HG03135 (cell line): ENCODE measurements at regions not wholly inside any gene's neighbourhood (a gene's known extent, or its start where the extent isn't known, plus 50 kb on each side); places are given as distances from the start of the nearest gene placed in this dataset.
"Not testable (repeated sequence)": the region's sequence is repeated elsewhere in the genome, so short reads cannot be mapped to it uniquely, and the experiment has no call there.

Source experiments
- ATAC-seq: cut with Tn5 transposase; IDR thresholded peaks from one replicate; pipeline ENCODE4 v1.9.1; 2021; ENCODE audit warnings: mild to moderate bottlenecking, moderate library complexity; ENCODE audit not compliant: unreplicated experiment

DNA sequence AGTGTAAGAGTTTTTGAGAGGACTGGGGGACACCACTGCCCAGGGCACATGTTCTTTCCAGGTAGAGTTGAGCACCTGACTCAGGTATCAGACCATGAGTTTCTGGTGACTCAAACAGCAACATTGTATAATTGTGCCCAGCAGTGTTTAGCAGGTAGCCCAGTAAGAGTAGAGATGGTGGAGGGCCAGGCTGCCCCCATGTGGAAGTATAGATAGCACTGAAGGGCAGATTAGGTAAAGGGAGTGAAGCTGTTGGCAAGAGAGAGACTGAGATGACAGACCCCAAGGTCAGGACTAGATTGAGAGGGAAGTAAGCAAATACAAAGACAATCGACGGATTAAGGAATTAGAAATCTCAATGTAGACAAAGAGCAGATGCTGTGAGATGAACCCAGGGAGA lies 74.6 kb downstream of the TRIM42 start:
- ATAC-seq = no peak

DNA sequence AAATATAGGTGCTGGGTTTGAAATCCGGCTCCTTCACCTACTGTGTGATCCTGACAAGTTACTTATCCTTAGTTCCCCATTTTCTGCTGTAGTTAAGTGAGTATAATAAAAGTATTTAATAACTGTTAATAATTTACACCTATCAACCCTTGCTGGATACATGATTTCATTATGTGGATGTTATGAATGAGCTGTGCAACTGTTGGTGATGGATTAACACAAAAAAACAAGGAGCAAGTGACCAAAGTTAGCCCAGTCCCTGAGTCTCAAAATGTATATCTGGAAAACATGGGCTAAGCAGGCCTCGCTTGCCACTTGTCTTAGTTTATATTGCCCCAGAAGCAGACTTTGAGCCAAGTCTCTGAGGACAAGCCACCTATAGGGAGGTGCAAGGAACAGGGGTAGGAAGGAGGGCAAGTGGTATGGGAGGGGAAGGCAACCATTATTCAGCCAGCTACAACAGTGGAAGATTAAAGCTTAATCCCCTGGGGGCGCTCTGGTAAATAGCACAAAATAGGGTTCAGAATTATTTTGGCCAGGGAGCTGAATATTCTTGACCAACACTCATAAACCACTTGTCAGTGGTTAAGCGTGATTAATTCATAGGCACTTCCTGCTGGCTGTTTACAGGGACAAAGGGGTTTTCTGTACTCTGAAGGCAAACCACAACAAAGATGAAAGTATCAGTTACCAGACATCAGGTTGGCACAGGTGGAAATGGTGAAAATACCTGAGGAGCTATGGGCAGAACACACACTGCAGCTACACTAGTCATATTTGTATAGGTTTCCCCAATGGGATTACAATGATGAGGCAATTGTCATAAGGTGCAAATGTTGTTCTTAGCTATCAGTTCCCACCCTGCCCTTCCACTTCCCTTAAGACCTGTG lies 76.2 kb downstream of the TRIM42 start:
- ATAC-seq = peak; percentile 49

DNA sequence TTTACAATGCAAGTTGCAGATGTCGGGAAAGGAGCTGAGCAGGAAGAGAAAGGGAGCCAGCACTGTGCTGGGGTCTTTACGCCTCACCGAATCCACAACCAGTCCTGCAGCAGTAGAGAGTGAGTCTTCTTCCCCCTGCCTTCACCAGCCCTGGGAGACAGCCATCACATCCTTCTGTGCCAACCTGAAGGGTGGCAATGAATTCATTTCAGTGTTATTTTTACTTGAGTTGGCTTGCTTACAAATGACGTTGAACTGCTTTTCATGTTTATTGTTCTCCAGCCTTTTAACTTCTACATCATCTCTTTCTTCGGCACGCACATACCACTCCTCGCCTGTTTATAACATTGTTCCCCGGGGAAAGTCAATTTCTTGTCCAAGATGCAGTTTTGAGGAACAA lies 77.1 kb downstream of the TRIM42 start:
- ATAC-seq = no peak

DNA sequence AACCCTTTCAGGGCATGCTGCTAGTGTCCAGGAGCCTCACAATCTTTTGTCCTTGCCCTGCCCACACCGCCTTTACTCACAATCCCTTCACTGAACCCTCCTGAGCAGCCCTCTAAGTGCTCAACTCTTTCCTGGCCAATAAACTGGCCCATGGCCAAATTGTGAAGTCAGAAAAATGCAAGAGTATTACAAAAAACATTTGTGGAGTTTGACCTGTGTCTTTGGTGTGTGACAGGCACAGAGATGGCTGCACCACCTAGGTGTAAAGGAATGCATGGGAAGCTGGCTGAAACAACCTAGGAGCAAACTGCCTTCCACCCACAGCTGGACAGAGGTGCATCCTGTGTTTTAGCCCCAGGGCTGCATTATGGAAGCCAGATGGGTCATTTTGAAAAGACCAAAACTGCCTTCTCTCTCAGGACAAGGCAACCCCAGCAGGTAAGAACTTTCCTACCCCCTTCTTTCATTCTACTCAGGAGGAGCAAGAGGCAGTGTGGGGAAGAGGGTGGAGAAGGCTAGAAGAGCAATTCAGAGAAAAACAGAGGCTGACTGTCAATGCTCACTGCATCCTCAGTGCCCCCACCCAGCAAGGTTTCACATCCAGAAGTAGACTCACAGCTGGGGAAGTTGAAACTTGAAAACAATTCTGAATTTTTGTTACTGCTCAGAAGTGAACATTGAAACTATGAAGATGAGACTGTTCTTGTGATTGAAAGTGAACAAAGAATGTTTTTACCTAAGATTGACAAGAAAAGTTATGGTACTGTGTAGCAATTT lies 78.6 kb downstream of the TRIM42 start:
- peak; percentile 73 for ATAC-seq

DNA sequence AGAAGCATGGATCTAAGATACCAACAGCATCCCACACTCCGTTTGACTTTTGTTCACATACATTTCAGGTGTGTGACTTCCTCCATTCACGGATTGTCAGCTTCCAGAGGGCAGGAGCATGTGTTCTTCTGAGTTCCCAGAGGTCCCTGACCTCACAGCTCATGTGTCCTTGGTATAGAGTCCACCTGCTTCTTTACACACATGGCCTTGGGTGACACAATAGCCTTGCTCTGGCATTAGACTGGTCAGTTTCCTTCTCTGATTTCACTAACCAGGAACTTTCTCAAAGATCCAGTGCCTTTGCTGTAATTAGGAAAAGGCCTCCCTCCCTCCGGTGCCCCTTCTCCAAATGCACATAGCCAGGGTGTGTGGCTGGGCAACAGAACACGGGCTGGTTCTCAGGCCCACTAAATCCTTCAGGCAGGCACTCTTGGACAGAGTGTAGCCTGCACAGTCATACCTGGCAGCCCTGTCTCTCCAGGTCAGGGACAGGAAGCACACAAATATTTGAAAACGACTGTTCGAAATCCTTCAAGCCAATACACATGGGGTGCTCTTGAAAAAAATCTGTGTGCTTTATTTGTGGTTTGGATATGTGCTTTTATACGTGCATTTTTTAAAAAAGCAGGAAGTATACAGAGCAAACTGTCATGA lies 81.1 kb downstream of the TRIM42 start:
- ATAC-seq = no peak

DNA sequence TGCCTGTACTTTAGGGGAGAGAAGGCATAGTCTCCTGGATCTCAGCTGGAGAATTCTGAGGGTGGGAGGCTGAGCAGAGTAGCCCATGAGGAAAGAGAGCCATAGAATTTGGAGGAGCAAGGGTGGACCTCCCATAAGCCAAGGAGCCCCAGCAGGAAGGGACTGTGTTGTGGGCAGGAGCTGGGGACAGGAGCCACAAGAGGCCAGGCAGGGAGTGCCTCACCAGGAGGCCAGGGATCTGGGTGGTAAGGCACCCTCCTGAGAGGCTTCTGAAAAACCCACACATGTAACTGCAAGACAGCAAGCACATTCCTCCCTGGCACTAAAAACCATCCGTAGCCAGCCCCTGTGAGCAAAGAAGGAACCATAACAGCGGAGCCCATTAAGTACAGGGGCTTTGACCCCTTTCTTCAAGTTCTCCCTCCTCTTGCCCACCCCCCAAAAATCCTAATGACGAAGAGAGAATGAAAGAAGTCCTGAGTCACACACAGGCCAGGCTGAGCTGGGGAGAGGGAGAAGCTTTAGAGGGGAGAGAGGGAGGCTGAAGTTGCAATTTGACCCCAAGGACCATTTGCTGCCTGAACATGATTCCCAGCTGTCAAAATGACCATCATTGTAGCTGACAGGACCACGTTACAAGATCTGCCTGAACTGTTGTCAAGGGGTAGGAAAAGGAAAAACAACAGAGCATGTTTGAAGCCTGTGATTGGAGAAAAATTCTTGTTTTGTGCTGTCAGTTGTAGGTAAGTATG lies 82.6 kb downstream of the TRIM42 start:
- no peak for ATAC-seq

DNA sequence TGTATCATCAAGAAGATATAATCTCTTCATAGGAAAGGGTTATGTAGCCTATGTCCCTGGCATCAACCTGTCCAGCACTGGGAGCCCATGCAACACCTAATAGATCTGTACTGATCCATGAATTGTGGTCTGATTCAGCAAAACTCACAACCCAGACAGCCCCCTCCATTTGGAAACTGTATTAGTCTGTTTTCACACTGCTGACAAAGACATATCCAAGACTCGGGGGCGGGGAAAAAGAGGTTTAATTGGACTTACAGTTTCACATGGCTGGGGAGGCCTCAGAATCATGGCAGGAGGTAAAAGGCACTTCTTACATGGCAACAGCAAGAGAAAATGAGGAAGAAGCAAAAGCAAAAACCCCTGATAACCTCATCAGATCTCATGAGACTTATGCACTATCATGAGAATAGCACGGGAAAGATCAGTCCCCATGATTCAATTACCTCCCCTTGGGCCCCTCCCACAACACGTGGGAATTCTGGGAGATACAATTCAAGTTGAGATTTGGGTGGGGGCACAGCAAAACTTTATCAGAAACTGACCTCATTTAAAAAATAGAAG lies 83.3 kb downstream of the TRIM42 start:
- no peak for ATAC-seq

DNA sequence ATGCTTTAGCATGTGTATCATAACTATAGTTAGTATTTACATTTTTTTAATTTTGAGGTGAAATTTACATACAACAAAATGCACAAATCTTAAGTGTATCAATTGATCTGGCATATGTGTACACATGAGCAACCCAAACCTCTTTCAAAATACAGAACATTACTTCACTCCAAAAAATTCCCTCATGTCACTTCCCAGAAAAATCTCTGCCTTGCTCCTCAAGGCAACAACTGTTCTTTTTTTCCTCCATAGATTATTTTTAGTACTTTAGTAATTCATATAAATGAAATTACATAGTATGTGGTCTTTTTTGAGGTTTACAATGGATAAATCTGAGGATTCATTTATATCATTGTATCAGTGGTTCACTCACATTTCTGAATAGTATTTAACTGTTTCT lies 84.9 kb downstream of the TRIM42 start:
- no peak for ATAC-seq

DNA sequence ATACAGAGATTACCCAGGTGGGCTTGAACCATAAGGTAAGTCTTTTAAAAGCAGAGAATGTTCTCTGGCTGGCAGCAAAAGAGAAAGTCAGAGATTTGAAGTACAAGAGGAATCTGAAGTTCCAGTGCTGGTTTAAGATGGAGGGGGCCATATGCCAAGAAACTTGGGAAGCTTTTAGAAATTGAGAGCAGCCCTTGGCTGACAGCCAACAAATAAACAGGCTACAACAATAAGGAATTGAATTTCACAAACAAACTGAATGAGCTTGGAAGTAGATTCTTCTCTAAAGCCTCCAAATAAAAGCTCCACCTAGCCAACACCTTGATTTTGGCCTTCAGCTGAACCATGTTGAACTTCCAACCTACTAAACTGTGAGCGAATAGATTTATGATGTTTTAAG lies 85.7 kb downstream of the TRIM42 start:
- no peak for ATAC-seq

DNA sequence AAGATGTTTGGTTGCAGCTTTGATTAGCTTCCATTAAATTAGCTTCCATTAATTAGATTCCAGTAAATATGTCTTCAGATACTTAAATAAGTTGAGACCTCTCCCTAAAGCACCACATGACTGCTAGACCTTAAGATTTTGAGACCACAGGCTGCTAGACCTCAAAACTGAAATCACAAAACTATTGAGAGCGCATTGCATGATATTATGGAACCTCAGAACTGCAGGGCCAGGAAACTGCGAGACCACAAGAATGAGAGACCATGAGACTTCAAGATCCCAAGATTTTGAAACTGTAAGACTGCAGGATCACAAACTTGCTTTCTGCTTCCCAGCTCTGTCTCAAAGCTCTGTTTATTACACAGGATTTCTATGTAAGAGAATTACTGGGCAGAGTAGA lies 87.4 kb downstream of the TRIM42 start:
- ATAC-seq = no peak

DNA sequence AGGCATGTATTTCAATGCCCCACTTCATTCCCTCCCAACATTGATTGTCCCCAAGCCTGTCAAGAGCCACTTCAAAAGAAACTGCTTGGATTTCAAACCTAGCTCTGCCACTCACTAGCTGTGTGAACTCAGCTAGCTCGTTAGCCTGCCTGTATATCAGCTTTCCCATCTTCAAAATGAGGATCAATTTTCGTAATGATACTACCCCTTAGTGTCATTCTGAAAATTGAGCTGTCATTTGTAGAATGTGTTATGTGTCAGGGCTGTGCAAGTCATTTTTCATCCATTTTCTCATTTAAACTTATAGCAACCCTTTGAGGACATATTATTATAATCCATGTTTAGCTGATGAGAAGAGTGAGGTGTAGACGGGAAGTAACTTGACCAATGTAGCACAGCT lies 88.6 kb downstream of the TRIM42 start:
- ATAC-seq = no peak

DNA sequence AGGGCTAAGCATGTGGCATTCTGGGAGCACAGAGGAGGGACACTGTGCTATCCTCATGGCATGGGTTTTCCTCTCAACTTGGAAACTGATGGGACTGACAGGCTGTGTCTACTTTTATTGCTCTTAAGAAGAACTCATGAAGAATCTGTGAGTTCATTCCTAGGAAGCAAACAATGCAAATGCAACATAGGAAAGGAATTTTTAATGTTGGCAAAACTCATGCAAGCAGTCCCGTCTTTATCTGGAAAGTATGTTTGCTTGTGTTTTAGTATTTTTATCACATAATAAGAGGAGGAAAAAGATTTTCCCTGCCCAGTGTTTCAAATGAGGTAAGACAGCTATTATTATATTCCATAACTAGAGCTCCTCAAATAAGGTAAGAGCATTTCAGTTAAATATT lies 89.7 kb downstream of the TRIM42 start:
- ATAC-seq = no peak

DNA sequence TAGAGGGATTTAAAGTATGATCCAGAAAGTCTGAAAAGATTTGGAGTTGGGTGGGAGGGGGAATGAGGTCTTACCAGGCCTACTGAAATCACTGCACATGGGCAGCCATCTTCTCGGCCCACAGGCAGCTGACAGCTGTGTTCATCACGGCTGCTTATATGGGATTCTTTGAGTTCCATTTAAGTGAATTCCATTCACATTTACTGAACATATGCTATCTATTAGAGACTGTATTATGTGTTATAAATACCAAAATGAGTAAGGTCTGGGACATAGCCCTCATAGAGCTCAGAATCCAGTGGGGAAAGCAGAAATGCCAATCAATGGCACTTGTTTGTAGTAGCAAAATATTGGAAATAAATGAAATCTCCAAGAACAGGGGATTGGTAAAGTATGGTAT lies 91.1 kb downstream of the TRIM42 start:
- ATAC-seq = no peak

DNA sequence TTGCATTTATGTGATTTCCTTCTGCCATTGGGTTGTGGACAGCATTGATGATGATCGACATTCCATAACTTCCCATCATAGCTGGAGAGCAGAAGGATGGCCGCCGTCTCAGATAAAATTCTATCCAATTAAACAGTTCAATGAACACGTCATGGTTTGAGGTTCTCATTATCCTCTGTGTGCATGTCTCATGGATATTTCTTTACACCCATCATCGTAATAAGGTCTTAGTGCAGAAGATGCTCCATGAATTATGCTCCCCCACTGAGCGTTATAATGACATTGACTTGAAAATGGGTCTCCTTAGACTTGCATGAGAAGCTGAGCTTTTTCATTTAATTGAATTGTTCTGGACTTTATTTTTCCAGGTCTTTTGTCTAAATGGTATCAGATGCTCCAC lies 92.1 kb downstream of the TRIM42 start:
- ATAC-seq = no peak

DNA sequence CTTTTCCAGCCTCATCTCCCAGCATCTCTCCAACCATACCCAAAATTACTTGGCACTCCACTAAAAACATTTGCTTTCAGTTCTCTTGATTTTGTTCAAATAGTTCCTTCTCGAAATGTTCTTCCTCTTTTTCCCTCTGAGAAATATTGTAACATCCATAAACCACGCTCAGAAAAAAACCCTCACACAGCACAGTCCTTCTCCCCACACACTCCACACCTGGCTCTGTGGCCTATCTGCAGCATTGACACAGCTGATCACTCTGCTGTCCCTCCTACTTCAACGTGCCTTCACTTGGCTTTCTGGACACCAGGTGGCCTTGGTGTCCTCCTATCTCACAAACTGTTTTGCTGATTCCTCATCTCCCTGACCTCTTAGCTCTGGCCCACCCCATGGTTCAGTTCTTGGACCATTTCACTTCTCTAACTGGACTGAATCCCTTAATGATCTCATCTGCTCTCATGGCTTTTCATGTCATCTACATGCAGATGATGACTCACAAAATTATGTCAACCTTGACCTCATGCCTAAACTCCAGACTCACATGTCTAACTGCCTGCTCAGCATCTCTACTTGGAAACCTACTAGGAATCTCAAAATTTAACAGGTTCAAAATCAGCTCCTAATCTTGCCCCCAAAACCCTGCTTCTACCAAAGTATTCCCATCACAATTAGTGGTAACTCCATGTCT lies 93.3 kb downstream of the TRIM42 start:
- ATAC-seq = no peak

DNA sequence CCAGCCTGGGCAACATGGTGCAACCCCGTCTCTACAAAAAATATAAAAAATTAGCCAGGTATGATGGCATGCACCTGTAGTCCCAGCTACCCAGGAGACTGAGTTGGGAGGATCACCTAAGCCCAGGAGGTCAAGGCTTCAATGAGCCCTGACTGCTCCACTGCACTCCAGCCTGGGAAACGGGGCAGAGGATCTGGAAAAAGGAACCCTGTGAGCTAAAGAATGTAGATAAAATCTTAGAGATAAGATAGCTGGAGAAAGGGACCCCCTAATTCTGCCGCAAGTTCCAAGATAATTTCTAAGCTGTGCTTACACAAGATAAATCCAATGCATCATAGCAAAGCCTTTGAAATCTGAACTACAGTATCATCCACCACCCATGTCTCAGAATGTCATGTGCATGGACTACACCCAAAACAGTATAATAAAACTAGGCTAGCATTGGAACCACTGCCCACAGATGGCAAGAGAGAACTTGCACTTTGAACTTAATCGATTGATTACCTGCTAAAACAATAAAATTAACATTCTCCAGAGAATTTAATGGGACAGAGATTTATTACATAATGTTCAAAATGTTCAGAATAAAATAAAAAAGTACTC lies 99.9 kb downstream of the TRIM42 start:
- no peak for ATAC-seq

DNA sequence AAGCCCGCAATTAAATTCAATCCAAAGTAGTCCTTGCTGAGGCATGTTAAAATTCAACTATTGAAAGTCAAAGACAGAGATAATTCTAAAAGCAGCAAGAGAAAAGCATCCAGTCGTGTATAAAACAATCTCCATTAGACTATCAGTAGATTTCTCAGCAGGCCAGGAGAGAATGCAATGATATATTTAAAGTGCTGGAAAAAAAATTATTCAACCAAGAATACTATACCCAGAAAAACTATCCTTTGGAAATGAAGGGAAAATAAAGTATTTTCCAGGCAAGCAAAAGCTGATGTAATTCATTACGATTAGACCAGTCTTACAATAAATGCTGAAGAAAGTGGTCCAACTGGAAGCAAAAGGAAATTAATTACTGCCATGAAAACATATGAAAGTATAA lies 113.5 kb downstream of the TRIM42 start:
- no peak for ATAC-seq

DNA sequence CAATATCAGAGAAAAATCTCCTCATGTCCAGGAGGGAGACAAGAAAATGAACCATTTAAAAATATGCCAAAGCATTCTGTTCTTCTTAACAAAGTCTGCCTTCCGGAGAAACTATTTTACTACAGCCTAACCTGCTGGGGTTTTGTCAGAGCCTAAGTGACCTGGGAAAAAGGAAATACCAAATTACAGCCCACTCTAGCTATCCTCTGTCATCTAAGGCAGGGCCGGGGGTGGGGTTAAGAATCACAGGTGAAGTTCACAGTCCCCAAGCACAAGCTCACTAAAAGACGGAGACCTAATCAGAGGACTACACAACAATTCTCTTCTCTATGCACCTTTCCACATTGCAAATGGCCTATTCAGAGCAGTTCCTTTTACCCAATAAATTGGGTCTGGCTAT lies 116.6 kb downstream of the TRIM42 start:
- no peak for ATAC-seq

DNA sequence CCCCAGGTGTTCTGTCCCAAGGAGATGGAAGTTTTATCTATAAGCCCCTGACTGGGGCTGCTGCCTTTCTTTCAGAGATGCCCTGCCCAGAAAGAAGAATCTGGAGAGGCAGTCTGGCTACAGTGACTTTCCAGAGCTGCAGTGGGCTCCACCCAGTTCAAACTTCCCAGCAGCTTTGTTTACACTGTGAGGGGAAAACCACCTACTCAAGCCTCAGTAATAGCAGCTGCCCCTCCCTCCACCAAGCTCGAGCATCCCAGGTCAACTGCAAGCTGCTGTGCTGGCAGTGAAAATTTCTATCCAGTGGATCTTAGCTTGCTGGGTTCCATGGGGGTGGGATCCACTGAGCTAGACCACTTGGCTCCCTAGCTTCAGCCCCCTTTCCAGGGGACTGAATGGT lies 125.0 kb downstream of the TRIM42 start:
- not testable (repeated sequence) for ATAC-seq

DNA sequence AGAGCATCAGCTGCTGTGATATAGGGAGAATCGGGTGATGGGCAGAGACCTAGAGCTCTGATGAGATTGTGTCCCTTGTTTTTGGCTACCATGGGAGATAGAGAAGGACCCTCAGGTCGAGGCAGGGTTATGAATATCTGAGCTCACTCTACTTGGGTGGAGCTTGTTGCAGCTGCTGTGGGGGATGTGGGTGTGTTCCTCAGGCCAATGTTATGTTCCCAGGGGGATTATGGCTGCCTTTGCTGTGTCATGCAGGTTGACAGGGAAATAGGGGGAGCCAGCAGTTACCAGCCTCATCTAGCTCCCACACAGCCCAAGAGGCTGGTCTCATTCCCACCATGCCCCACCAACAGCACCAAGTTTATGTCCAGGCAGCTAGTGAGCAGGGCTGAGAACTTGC lies 131.5 kb downstream of the TRIM42 start:
- ATAC-seq = no peak
